ENCODE measurements at regions not wholly inside any gene's neighbourhood (a gene's known extent, or its start where the extent isn't known, plus 50 kb on each side); places are given as distances from the start of the nearest gene placed in this dataset.

GRCh38 chr14:43215524-43215923, 1291.6 kb downstream of the FSCB start:
- Mint-ChIP-seq H3K4me1 (ENCODE audit: low read depth) (no peaks in the 10 kb centered on the region), H3K27ac (no peak overlapping the region), H3K4me3 (no peak overlapping the region)

DNA sequence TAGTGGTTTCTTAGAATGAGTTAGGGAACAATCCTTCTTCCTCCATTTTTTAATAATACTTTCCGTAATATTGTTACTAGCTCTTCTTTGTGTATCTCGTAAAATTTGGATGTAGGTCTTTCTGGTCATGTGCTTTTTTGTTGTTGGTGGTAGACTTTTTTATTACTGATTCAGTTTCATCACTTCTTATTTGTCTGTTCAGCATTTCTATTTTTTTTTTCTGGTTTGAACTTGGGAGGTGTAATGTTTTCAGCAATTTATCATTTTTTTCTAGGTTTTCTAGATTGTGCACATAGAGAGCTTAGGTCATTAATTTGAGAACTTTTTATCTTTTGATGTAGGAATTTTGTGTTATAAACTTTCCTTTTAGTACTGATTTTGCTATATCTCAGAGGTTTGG, 1299.9 kb downstream of the FSCB start:
- H3K27ac Mint-ChIP-seq: no peak overlapping the region
- H3K4me3 Mint-ChIP-seq: no peak overlapping the region
- H3K27me3 Mint-ChIP-seq (ENCODE audit: insufficient read depth): no peaks in the 10 kb centered on the region

More at GRCh38 chr14:43215524-43215923, 1291.6 kb downstream of the FSCB start:
- Mint-ChIP-seq H3K36me3 (ENCODE audit: low read depth) (no peaks in the 10 kb centered on the region; the same call in 1 of the 2 replicates), H3K27me3 (ENCODE audit: insufficient read depth) (no peaks in the 10 kb centered on the region), H3K9me3 (peaks cover 22% of the 10 kb centered on the region)
- DNase-seq: no peak
- TF ChIP-seq, protein P1, sequence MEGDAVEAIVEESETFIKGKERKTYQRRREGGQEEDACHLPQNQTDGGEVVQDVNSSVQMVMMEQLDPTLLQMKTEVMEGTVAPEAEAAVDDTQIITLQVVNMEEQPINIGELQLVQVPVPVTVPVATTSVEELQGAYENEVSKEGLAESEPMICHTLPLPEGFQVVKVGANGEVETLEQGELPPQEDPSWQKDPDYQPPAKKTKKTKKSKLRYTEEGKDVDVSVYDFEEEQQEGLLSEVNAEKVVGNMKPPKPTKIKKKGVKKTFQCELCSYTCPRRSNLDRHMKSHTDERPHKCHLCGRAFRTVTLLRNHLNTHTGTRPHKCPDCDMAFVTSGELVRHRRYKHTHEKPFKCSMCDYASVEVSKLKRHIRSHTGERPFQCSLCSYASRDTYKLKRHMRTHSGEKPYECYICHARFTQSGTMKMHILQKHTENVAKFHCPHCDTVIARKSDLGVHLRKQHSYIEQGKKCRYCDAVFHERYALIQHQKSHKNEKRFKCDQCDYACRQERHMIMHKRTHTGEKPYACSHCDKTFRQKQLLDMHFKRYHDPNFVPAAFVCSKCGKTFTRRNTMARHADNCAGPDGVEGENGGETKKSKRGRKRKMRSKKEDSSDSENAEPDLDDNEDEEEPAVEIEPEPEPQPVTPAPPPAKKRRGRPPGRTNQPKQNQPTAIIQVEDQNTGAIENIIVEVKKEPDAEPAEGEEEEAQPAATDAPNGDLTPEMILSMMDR (IDR thresholded peaks at IDR 0.05): no peak

DNA sequence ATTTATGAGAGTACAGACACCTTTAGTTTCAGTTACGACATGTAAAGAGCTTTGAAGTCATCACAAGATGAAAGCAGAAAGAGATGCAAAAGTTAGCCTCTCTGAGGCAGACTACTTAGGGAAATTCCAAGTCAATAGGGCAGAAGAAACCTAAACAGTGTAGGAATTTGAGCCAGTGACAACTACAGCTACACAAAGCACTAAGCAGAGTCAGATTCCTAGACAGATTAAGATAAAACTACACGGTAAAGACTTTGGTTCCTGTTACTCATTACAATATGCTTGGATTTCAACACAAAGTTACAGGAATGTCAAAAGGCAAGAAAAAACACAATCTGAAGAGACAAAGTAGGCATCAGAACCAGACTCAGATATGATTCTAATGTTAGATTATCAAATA, 1302.3 kb downstream of the FSCB start:
- no peaks in the 10 kb centered on the region for H3K27me3 Mint-ChIP-seq (ENCODE audit: insufficient read depth)
- peaks cover 28% of the 10 kb centered on the region for H3K9me3 Mint-ChIP-seq
- DNase-seq: no peak
- H3K4me1 Mint-ChIP-seq (ENCODE audit: low read depth): no peaks in the 10 kb centered on the region
- no peak overlapping the region for H3K27ac Mint-ChIP-seq
- no peak overlapping the region for H3K4me3 Mint-ChIP-seq
- TF ChIP-seq, protein P1 (IDR thresholded peaks at IDR 0.05): no peak
- H3K36me3 Mint-ChIP-seq (ENCODE audit: low read depth): no peaks in the 10 kb centered on the region; the same call in 1 of the 2 replicates

More for the DNA sequence above, 1299.9 kb downstream of the FSCB start:
- no peak for DNase-seq
- peaks cover 16% of the 10 kb centered on the region for H3K9me3 Mint-ChIP-seq
- no peaks in the 10 kb centered on the region; the same call in 1 of the 2 replicates for H3K36me3 Mint-ChIP-seq (ENCODE audit: low read depth)
- no peaks in the 10 kb centered on the region for H3K4me1 Mint-ChIP-seq (ENCODE audit: low read depth)
- TF ChIP-seq, protein P1 (IDR thresholded peaks at IDR 0.05): no peak

DNA sequence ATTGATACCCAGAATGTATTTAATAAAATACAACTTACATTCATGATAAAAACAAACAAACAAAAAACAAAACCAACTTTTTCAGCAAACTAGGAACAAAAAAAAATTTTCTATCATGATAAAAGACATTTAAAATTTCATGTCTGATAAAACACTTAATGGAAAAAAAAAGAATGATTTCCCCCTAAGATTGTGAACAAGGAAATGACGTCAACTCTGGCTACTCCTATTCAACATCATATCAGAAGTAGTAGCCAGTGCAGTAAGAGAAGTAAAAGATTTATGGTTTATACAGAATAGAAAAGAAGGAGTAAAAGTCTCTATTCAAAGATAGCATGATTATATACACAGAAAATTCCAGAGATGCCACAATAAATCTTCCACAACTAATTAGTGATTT, 1306.6 kb downstream of the FSCB start:
- H3K9me3 Mint-ChIP-seq: peaks cover 29% of the 10 kb centered on the region
- DNase-seq: no peak
- no peaks in the 10 kb centered on the region for H3K4me1 Mint-ChIP-seq (ENCODE audit: low read depth)
- H3K27me3 Mint-ChIP-seq (ENCODE audit: insufficient read depth): no peaks in the 10 kb centered on the region
- H3K27ac Mint-ChIP-seq: no peak overlapping the region
- TF ChIP-seq, protein P1 (IDR thresholded peaks at IDR 0.05): no peak
- no peaks in the 10 kb centered on the region for H3K36me3 Mint-ChIP-seq (ENCODE audit: low read depth)
- no peak overlapping the region for H3K4me3 Mint-ChIP-seq

GRCh38 chr14:43198465-43198864, 1308.6 kb downstream of the FSCB start:
- Mint-ChIP-seq H3K27ac (no peak overlapping the region), H3K36me3 (ENCODE audit: low read depth) (no peaks in the 10 kb centered on the region), H3K9me3 (peaks cover 44% of the 10 kb centered on the region), H3K4me1 (ENCODE audit: low read depth) (no peaks in the 10 kb centered on the region), H3K27me3 (ENCODE audit: insufficient read depth) (no peaks in the 10 kb centered on the region), H3K4me3 (no peak overlapping the region)
- DNase-seq: no peak
- TF ChIP-seq, protein P1 (IDR thresholded peaks at IDR 0.05): no peak

GRCh38 chr14:43184540-43184939, 1322.5 kb downstream of the FSCB start:
- peaks cover 3% of the 10 kb centered on the region; the same call in 1 of the 2 replicates for H3K36me3 Mint-ChIP-seq (ENCODE audit: low read depth)
- TF ChIP-seq, protein P1 (IDR thresholded peaks at IDR 0.05): no peak
- H3K27me3 Mint-ChIP-seq (ENCODE audit: insufficient read depth): no peaks in the 10 kb centered on the region
- H3K4me1 Mint-ChIP-seq (ENCODE audit: low read depth): no peaks in the 10 kb centered on the region
- peaks cover 51% of the 10 kb centered on the region for H3K9me3 Mint-ChIP-seq
- no peak for DNase-seq
- no peak overlapping the region for H3K27ac Mint-ChIP-seq
- no peak overlapping the region for H3K4me3 Mint-ChIP-seq

Measured in HFFc6 (cell line).